ENCODE measurements at regions not wholly inside any gene's neighbourhood (a gene's known extent, or its start where the extent isn't known, plus 50 kb on each side); places are given as distances from the start of the nearest gene placed in this dataset.
"Not testable (repeated sequence)": the region's sequence is repeated elsewhere in the genome, so short reads cannot be mapped to it uniquely, and the experiment has no call there.

GRCh38 chr12:28776913-28777422, 372.1 kb upstream of the FAR2 start:
- no peak for DNase-seq

GRCh38 chr12:28777603-28778365, 371.3 kb upstream of the FAR2 start:
- DNase-seq, result no peak

GRCh38 chr12:28780096-28780495, 369.0 kb upstream of the FAR2 start:
- no peak for DNase-seq

GRCh38 chr12:28780960-28781359, 368.1 kb upstream of the FAR2 start:
- no peak for DNase-seq

GRCh38 chr12:28781671-28782652, 367.1 kb upstream of the FAR2 start:
- no peak for DNase-seq

- DNase-seq, result no peak
Measured at GRCh38 chr12:28782812-28783211, 366.3 kb upstream of the FAR2 start.

- DNase-seq, result no peak
Measured at GRCh38 chr12:28787151-28787550, 361.9 kb upstream of the FAR2 start.

GRCh38 chr12:28788256-28788655, 360.8 kb upstream of the FAR2 start:
- DNase-seq, result not testable (repeated sequence)

- DNase-seq, result no peak
Measured at GRCh38 chr12:28793581-28794151, 355.4 kb upstream of the FAR2 start.

GRCh38 chr12:28794211-28794610, 354.9 kb upstream of the FAR2 start:
- DNase-seq, result no peak

- DNase-seq, result no peak
Measured at GRCh38 chr12:28794786-28795185, 354.3 kb upstream of the FAR2 start.

- DNase-seq, result no peak
Measured at GRCh38 chr12:28795311-28795710, 353.8 kb upstream of the FAR2 start.

GRCh38 chr12:28799348-28799747, 349.7 kb upstream of the FAR2 start:
- no peak for DNase-seq

- no peak for DNase-seq
Measured at GRCh38 chr12:28800129-28800528, 348.9 kb upstream of the FAR2 start.

GRCh38 chr12:28802706-28803438, 346.2 kb upstream of the FAR2 start:
- DNase-seq, result no peak

- no peak for DNase-seq
Measured at GRCh38 chr12:28807535-28807934, 341.5 kb upstream of the FAR2 start.

GRCh38 chr12:28811457-28811856, 337.6 kb upstream of the FAR2 start:
- DNase-seq, result no peak

- DNase-seq, result no peak
Measured at GRCh38 chr12:28814246-28814645, 334.8 kb upstream of the FAR2 start.

GRCh38 chr12:28817524-28817923, 331.6 kb upstream of the FAR2 start:
- no peak for DNase-seq

GRCh38 chr12:28824193-28824846, 324.8 kb upstream of the FAR2 start:
- no peak for DNase-seq

GRCh38 chr12:28824849-28825248, 324.2 kb upstream of the FAR2 start:
- DNase-seq, result no peak

- no peak for DNase-seq
Measured at GRCh38 chr12:28826766-28827165, 322.3 kb upstream of the FAR2 start.

All from NCI-H146 (cell line).